Breast epithelium (tissue), 4 donors: ENCODE measurements at regions not wholly inside any gene's neighbourhood (a gene's known extent, or its start where the extent isn't known, plus 50 kb on each side); places are given as distances from the start of the nearest gene placed in this dataset.
"Not testable (repeated sequence)": the region's sequence is repeated elsewhere in the genome, so short reads cannot be mapped to it uniquely, and the experiment has no call there.

Source experiments
- DNase-seq, 2 donors: peaks; one replicate each; pipeline ENCODE4 v3.0.0-alpha.2; 2019; ENCODE audit warnings: low spot score in 2 of 2
- H3K27ac ChIP-seq, 2 donors: fragments of 200-600 bp; sonication (generic) in 1 of 2; one replicate each; pipeline ENCODE4 v1.5.1; 2016 to 2019; ENCODE audit warnings: mild to moderate bottlenecking in 1 of 2
- H3K27me3 ChIP-seq, 2 donors: fragments of 200-600 bp; sonication (generic) in 1 of 2; one replicate each; pipeline versions ENCODE4 v1.5.1 to v1.6.0; 2017 to 2019; ENCODE audit warnings: control low read depth in 1 of 2, mild to moderate bottlenecking in 1 of 2
- H3K36me3 ChIP-seq: fragments of 200-600 bp; one replicate; pipeline ENCODE4 v1.5.1; 2019
- H3K4me1 ChIP-seq, 2 donors: fragments of 200-600 bp; sonication (generic); one replicate each; pipeline ENCODE4 v1.5.1; 2016 to 2019; ENCODE audit warnings: control low read depth in 1 of 2
- H3K4me3 ChIP-seq, 3 donors: fragments of 200-600 bp; sonication (generic); 1 replicate in 2 of 3; 2 replicates in 1 of 3; pipeline ENCODE4 v1.5.1; 2016 to 2019; ENCODE audit warnings: mild to moderate bottlenecking in 3 of 3, moderate library complexity in 2 of 3
- H3K9me3 ChIP-seq, 2 donors: fragments of 200-600 bp; sonication (generic) in 1 of 2; one replicate each; pipeline ENCODE4 v1.5.1; 2016 to 2019; ENCODE audit warnings: control low read depth in 1 of 2
- POLR2A ChIP-seq: fragments of 450-650 bp; IDR thresholded peaks from one replicate; pipeline ENCODE4 v1.6.1; 2016; ENCODE audit warnings: antibody characterized with exemption, mild to moderate bottlenecking, moderate library complexity
- POLR2AphosphoS5 ChIP-seq, 3 donors: sonication (generic); formaldehyde crosslinking; IDR thresholded peaks; one replicate each; pipeline ENCODE4 v1.6.1; 2017; ENCODE audit warnings: antibody characterized with exemption in 3 of 3
- intact Hi-C: fragments of 100-400 bp; cut with DNase I; formaldehyde crosslinking; loops from one replicate; pipeline ENCODE4 v1.15.1; 2023; ENCODE audit warnings: low total_unique reads
- TF ChIP-seq, protein P1 (sequence below), 3 donors: fragments of 450-650 bp; IDR thresholded peaks; one replicate each; pipeline ENCODE4 v1.5.1; 2016 to 2017; ENCODE audit warnings: antibody characterized with exemption in 3 of 3, mild to moderate bottlenecking in 3 of 3, moderate library complexity in 3 of 3

DNA sequence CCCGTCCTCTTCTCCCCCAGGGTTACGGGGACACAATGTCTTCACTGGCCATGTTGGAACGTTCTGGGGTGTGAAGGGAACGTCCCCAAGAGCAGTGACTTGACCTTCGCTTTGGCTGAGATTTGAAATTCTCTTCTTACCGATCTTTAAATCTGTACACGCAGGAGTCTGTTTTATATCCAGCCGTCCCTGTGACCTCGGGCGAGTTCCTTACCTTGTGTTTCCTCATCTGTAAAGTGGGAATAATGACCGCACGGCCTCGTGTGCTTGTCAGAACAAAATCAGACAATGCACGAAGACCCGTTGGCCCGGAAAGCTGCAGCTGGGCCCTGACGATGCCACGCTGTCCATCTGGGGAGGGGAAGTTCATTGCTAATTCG, 454.3 kb downstream of the PREX1 start:
- Histone ChIP-seq H3K36me3 (no peaks in the 10 kb centered on the region), H3K27ac (peak overlapping the region in 1 of 2 donors; percentile 58), H3K9me3 (no peaks in the 10 kb centered on the region), H3K27me3 (peaks cover 0 to 10% of the 10 kb centered on the region in 2 donors), H3K4me1 (no peaks in the 10 kb centered on the region), H3K4me3 (no peak overlapping the region)
- DNase-seq, result no peak
- TF ChIP-seq, protein P1, sequence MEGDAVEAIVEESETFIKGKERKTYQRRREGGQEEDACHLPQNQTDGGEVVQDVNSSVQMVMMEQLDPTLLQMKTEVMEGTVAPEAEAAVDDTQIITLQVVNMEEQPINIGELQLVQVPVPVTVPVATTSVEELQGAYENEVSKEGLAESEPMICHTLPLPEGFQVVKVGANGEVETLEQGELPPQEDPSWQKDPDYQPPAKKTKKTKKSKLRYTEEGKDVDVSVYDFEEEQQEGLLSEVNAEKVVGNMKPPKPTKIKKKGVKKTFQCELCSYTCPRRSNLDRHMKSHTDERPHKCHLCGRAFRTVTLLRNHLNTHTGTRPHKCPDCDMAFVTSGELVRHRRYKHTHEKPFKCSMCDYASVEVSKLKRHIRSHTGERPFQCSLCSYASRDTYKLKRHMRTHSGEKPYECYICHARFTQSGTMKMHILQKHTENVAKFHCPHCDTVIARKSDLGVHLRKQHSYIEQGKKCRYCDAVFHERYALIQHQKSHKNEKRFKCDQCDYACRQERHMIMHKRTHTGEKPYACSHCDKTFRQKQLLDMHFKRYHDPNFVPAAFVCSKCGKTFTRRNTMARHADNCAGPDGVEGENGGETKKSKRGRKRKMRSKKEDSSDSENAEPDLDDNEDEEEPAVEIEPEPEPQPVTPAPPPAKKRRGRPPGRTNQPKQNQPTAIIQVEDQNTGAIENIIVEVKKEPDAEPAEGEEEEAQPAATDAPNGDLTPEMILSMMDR (IDR thresholded peaks at IDR 0.05), result no peak
- TF ChIP-seq POLR2A (no peak), POLR2AphosphoS5 (IDR thresholded peaks at IDR 0.05) (no peak)
- intact Hi-C loops, result no loop called here

DNA sequence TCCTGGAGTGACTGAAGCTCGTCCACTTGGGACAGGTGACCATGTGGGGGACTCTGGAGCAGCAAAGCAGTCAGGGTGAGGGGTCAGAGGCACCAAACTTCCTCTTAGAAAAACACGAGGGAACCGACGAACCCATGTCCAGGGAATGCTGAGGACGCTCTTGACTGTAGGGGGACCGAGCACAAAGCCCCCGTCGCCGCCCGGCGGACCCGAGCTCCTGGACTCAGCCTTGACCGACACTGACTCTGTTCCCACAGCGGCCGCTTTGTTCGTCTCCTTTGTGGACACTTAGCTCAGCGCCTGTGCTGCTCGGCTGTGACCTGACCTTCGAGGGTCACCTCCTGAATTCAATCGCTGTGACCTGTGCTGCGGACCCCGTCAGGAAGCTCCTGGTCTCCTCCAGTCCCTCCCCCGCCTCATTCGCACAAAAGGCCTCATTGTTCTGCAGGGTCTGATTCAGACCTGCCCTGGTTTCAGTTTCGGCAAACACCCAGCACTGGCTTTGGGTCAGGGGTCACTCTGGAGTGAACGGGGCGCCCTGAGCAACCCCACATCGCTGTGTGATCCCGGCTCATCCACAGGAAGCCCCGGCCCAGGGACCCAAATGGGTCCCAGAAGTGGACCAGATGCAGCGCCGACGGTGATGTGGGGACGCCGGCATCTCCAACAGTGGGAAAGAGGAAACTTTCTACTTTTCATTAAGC, 454.8 kb downstream of the PREX1 start:
- H3K27me3 ChIP-seq, H3K4me1 ChIP-seq, intact Hi-C loops, H3K36me3 ChIP-seq, DNase-seq, H3K4me3 ChIP-seq, H3K9me3 ChIP-seq: not testable (repeated sequence)
- H3K27ac ChIP-seq, result peak overlapping the region in 1 of 2 donors; percentile 58

DNA sequence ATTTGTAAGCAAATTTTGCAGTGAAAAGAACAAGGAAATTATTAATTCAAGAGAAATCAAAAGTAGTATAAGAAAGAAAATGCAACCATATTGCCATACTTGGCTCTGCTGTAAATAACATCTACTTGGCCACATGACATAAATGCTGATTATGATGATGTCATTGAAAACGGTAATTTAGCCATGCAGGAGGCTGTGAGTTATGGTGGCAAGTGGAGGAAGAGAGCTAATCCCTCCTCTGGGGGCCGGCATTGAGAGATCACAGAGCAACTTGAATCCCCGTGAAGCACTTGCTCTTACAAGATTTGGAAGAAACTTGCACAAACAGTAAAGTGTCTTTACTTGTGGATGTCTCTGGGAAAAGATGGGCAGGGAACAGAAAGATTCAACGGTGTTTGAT, 456.6 kb downstream of the PREX1 start:
- intact Hi-C loops, result no loop called here
- TF ChIP-seq, protein P1 (IDR thresholded peaks at IDR 0.05), result no peak
- no peaks in the 10 kb centered on the region for H3K36me3 ChIP-seq

DNA sequence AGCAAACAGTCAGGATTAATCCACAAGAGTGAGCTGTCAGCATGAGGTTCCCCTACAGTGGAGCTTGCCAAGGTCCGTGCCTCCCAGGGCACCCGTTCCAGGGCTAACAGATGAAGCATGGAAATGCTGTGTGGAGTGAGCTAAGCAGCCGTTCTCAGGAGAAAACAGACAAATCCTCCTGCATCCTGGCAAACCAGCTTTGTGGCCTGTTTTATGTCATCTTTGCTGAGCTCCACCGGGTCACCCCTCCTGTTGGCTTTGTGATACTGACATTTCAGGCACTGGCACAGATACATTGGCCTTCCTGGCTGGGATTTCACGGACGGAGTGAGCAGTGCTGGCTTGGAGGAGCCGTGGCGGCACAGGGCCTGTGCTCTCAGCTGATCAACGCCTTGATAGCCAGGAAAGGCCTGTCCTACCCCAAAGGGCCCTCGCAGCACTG, 459.2 kb downstream of the PREX1 start:
- H3K4me3 ChIP-seq, H3K9me3 ChIP-seq, H3K4me1 ChIP-seq, intact Hi-C loops, H3K36me3 ChIP-seq, DNase-seq, H3K27ac ChIP-seq: not testable (repeated sequence)
- H3K27me3 ChIP-seq, result peaks cover 0 to 11% of the 10 kb centered on the region in 2 donors

More for the DNA sequence above, 456.6 kb downstream of the PREX1 start:
- Histone ChIP-seq H3K9me3 (no peaks in the 10 kb centered on the region), H3K27ac (no peak overlapping the region), H3K4me3 (no peak overlapping the region), H3K27me3 (peaks cover 0 to 12% of the 10 kb centered on the region in 2 donors), H3K4me1 (no peaks in the 10 kb centered on the region)
- DNase-seq, result no peak

DNA sequence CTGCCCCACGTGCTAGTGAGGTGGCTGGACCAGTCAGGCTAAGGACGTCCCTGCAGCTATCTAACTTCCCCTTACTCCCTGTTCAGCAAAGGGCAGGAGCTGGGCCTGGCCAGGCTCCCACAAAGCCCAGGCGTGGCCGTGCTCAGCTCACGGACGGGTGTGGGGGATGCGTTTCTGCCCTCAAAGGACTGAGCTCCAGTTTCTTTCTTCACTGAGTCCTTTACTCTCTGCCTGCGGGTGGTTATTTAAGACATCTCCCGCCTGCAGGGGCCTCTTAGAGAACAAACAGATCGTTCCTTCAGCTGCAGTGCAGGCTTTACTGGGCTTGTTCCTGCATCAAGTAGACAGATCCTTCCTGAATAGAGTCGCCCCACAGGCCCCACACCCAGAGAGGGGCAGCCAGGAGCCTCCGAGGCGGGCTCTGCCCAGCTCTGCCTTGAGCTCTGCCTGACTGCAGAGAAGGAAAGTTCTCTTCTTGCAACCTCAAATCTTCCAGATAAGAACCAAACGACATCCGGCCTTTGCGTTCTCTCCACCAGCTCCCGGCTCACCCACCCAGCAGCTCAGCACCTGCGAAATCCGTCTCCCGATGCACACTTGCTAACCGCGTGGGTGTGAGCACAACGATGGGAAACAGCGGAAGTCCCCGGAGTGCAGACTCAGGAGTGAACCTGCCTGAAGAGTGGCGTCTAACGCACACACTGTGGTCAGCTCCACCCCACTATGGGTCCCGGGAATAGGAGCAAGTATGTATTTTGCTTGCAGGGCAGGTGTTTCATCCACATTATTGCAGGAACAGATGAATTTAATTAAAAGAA, 460.0 kb downstream of the PREX1 start:
- H3K4me3 ChIP-seq, DNase-seq, H3K36me3 ChIP-seq, H3K9me3 ChIP-seq, intact Hi-C loops, H3K4me1 ChIP-seq, H3K27ac ChIP-seq: not testable (repeated sequence)
- peaks cover 0 to 11% of the 10 kb centered on the region in 2 donors for H3K27me3 ChIP-seq

DNA sequence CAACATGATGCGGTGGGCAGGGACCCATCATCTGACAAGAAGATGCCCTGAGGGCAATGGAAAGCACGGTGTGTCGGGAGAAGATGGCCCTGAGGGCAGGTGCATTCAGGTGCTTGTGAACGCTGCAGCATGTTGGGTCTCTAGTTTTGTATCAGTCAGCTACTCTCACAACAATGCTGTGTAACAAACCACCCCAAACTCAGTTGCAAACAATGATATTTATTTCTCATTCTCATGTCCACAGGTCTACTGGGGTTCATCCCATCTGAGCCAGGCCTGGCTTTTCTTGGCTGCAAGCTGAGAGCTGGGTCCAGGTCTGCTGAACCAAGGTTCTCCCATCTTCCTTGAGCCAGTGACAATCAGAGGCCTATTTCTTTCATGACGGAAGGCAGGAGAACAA, 461.6 kb downstream of the PREX1 start:
- Histone ChIP-seq H3K4me3 (no peak overlapping the region), H3K4me1 (no peaks in the 10 kb centered on the region), H3K9me3 (no peaks in the 10 kb centered on the region), H3K36me3 (no peaks in the 10 kb centered on the region), H3K27ac (no peak overlapping the region), H3K27me3 (peaks cover 0 to 11% of the 10 kb centered on the region in 2 donors)
- DNase-seq, result no peak
- TF ChIP-seq POLR2A (no peak), POLR2AphosphoS5 (IDR thresholded peaks at IDR 0.05) (no peak)
- TF ChIP-seq, protein P1 (IDR thresholded peaks at IDR 0.05), result no peak
- intact Hi-C loops, result no loop called here
